ENCODE measurements at regions not wholly inside any gene's neighbourhood (a gene's known extent, or its start where the extent isn't known, plus 50 kb on each side); places are given as distances from the start of the nearest gene placed in this dataset.

DNA sequence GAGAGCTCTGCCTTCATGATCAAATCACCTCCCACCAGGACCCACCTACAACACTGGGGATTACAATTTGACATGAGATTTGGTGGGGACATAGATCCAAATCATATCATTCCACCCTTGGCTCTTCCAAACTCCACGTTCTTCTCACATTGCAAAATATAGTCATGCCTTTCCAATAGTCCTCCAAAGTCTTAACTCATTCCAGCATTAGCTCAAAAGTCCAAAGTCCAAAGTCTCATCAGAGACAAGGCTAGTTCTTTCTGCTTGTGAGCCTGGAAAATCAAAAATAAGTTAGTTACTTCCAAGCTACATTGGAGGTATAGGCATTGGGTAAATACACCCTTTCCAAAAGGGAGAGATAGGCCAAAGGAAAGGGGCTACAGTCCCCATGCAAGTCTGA, 186.9 kb upstream of the PAPPA start:
- no peak for DNase-seq

DNA sequence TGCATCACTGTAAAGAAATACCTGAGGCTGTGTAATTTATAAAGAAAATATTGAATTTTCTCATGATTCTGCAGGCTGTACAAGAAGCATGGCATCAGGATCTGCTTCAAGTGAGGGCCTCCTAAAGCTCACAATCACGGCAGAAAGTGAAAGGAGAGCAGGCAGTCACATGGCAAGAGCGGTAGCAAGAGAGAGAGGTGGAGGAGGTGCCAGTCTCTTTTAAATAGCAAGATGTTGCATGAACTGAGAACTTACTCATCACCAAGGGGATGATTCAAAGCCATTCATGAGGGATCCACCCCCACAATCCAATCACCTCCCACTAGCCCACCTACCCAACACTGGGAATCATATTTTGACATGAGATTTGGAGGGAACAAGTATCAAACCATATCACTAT, 184.5 kb upstream of the PAPPA start:
- DNase-seq, result no peak

DNA sequence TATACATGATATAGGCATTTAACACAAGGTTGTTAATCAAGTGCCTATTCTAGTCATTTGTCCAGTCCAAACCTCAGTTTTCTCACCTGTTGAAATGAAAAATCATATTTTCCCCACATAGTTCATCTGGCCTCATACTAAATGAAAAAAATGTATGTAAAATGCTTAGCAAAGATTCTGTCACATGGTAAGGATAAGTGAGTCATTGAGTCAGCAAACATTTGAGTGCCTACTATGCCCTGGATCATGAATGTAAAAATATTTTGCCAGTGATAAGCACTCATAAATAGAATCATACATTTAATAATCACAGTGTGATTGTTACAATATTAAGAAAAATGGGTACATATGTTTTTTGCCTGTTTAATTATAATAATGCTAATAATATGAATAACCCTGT, 181.2 kb upstream of the PAPPA start:
- no peak for DNase-seq

GRCh38 chr9:115972843-115973595, 180.6 kb upstream of the PAPPA start:
- no peak for DNase-seq

- DNase-seq, result no peak
These were observed 176.8 kb upstream of the PAPPA start for GRCh38 chr9:115976781-115977180.

- no peak for DNase-seq
These were observed 175.5 kb upstream of the PAPPA start for GRCh38 chr9:115978091-115978490.

DNA sequence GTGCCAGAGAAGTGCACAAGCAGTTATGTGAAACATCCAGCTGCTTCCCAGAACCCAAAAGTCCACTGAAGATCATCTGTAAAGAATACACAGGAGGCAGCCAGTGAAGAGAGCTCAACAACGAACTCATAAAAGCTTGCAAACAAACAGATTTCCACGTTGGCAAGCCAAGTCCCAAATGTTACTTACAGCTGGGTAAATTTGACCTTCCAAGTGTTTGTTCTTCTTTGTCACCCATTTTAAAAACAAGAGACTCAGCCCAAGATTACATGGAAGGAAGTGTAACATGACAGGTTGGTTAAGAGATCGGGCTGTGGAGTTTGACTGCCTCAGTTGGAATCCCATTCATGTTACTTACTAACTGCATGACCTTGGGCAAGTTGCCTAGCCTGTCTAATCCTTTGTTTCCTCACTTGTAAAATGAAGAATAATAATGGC, 174.9 kb upstream of the PAPPA start:
- DNase-seq, result no peak

DNA sequence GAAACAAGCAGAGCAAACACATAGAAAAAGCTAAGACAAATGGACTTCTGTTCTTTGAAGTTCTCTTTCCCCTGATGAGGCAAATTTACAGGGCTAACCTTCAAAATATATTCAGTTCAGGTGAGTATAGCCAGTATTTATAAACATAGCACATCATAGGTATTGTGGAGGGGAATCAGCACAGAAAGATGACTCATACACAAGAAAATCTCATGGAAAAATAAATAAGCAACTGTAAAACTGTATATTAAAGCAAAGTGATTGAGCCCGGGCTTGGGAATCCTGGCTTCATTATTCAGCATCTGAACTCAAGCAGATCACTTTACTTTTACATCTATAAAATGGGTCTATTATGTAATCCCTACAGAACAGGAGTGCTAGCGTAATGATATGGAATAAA, 173.5 kb upstream of the PAPPA start:
- DNase-seq, result no peak

DNA sequence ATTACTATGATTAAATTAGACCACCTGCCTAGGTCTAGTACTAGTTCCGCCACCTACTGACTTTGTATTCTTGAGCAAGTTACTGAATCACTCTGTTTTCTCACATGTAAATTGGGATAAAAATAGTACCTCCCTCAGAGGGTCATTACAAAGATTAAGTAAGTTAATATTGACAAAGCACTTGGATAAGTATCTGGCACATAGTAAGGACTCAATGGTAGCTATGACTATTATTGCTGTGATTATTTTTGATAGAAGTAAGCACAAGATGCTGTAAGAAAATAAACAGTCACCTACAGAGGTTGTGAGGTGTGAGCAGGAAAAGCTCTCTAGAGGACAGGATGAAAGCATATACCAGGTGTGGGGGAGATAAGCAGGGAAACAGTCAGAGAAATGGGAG, 173.1 kb upstream of the PAPPA start:
- DNase-seq, result no peak

- DNase-seq, result no peak
These were observed 172.6 kb upstream of the PAPPA start for GRCh38 chr9:115980976-115981375.

DNA sequence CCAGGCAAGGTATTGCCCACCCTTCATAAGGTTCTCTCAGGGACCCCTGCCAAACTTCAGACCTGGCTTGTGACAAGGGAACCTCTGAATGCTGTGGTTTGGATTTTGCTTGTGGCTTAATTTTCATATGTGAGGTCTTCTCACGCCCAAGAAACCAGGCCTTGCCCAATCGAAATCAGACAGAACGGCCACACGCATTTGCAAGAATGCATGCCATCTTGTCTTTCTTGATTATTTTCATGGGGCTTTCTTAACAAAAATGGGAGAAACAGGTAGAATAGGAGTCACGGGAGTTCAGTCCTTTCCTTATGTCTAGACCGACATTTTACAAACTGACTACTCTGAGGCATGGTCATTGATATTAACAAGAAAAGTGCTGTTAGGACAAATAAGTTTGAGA, 170.2 kb upstream of the PAPPA start:
- no peak for DNase-seq

DNA sequence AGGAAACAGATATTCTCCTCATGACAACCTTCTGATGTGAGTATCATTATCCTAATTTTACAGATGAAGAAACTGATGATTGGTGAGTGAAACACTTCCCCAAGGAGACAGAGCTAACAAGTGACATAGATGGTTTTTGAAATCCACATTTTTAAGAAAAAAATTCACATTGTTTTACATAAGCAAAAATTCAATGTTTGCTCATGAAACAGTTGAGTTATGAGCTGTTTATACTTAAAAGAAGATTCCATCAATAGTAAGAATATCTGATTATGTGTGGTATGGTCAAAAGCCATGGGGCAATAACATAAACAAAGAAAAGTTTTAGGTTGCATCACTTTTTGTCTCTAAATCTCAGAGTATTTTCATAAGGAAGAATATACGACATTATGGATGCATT, 167.9 kb upstream of the PAPPA start:
- no peak for DNase-seq

DNA sequence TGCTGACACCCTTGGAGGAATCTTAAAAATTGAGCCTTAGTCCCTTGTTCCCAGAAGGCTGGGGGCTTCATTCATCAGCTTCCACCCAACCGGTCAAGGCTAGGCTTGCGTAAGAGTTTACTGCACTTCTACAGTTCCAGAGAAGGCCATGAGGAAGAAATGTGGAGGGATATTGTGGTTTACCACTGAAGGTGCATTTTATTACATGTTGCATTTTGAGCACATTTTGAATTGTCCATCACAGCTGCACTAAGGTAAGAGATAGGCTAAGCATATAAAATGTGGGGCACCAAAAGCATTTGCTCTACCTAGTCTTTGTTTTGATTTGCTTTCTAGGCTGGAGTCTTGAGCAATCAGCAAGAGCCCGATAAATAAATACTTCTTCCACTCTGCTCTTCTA, 167.1 kb upstream of the PAPPA start:
- no peak for DNase-seq

- DNase-seq, result no peak
These were observed 164.9 kb upstream of the PAPPA start for GRCh38 chr9:115988701-115989100.

DNA sequence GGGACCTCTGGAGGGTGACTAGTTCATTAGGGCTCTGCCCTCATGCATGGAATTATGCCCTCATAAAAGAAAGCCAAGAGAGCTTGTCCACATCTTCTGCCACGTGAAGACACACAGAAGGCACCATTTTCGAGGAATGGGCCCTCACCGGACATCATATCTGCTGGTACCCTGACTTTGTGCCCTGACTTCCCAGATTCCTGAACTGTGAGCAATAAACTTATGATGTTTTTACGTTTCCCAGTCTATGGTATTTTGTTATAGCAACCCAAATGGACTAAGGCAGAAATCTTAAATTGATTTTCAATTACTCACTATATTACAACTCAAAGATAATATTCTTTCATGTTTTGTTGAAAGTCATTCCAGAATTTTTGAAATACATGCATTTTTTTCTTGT, 163.8 kb upstream of the PAPPA start:
- DNase-seq, result no peak

DNA sequence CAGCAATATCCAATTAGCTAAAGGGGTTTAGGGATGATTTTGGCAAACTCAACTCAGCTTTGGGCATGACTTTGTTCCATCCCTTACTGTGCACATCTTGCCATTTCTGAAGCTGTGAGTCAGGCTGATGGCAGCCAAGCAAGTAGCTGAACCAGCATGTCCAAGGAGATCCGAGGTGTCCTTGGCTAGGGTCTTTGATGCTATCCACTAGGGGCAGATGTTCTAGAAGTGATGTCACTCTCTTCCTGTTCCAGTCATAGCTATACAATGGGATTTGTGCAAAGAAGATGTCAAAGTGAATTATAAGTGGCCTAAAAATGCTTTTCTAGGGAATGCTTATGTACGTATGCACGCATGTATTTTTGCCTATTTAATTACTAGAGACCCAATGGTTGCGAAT, 160.8 kb upstream of the PAPPA start:
- no peak for DNase-seq

DNA sequence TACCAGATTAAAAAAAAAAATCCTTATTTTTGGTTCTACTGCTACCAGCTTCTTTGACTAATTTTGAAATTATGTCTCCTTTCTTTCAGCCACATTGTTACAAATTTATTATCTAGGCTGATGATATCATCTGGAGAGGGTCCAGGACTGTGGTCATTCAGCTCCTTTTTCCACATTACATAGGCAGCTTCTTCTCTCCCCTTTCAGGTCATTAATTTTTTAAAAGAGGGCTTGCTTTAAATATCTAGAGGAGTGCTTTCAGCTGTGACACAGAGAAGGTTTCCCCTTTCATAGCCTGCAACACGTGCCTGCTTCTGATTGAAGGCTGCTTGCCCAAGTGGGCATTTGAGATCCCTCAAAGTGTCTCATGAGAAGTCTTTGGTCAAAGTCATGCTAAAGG, 155.7 kb upstream of the PAPPA start:
- no peak for DNase-seq

- no peak for DNase-seq
These were observed 154.9 kb upstream of the PAPPA start for GRCh38 chr9:115998666-115999065.

GRCh38 chr9:115999498-115999897, 154.1 kb upstream of the PAPPA start:
- no peak for DNase-seq

DNA sequence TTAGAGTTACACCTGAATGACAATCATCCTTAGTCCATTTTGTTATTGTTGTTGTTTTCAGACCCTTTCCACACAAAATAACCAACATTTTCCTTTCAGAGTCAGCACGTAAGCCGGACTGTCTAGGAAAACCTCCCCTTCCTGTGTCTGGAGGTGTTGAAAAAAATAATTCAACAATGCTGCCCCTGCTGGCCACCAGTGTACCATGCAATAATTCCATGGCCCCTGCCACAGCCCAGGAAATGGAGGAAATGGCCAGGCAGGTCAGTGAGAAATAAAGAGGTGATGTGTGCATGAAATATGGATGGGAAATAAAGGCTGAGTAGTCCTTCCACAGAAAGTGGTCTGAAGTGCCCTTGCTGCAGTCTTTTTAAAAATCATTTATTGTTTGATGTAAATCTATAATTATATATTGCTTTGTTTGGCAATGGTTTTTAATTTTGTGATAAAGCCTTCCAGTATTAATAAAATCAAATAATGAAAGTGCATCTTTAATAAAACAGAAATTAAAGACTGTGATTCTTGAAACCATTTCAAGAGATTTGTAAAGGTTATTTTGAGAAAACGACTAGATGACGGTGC, 152.8 kb upstream of the PAPPA start:
- no peak for DNase-seq

DNA sequence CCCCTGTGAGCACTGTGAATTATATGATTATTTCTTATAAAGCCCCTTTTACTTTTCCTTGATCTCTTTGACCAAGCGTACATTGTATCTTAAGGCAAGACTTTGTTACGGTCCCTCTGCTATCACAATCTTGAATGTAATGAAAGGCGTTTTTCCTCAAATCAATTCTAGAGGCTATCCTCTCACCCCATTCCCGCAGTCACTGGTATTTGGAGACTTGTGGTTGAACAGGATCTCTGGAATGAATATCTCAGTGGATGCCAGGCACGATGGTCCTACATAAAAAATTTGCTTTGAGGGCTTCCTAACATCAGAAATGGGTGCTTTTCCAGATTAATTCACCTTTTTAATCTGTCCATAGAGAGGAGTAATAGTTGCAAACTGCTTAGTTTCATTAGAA, 151.4 kb upstream of the PAPPA start:
- no peak for DNase-seq

DNA sequence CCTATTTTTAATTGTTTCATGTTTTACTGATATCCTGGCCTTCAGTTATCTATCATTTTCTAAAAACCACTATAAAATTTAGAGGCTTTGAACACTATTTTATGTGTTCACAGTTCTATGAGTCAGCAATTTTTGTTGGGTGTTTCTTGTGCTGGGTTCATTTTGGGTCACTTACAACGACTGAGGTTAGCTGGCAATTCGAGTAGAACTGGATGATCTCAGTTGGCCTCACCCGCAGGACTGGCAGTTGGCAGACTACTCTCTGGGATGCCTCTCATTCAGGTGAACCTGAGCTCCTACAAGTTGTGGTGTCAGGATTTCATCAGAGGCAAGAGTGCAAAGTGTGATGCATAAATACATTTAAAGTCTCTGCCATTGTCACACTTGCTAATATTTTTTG, 151.0 kb upstream of the PAPPA start:
- no peak for DNase-seq

- no peak for DNase-seq
These were observed 150.2 kb upstream of the PAPPA start for GRCh38 chr9:116003397-116003796.

DNA sequence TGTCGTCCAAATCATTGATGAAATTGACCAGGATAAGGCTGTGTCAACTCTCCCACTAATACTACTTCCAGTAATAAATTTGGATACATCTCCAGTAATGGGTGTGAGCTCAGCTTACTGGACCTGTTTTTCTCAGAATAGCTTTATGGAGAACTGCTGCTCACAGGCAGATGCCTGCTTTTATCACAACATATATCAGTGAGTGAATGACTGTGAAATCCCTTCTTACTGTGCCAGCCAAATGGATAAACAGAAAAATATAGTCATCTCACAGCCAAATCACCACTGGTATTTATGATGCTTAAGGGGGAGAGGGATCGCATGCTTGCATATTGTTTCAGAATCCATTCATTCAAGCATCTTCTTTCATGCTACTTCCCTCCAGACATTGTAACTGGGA, 148.4 kb upstream of the PAPPA start:
- DNase-seq, result no peak

DNA sequence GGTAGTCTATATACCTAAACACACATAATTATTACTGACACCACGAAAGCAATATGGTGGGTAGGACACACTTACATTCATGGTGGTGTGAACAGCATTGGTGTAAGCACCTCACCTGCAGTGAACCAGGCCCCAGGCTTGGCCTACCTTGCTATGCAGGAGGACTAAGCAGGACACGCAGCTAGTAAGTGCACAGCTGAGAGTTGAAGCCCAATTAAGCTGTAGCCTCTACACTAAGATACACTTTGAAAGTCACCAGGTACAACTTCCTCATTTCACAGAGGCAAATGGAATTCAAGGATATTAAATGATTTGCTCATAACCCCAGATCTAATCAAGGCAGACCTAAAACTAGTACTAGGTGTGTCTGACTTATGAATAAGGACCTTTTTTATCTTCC, 145.8 kb upstream of the PAPPA start:
- DNase-seq, result no peak
